NCI-H2196 (cell line): ENCODE measurements at regions not wholly inside any gene's neighbourhood (a gene's known extent, or its start where the extent isn't known, plus 50 kb on each side); places are given as distances from the start of the nearest gene placed in this dataset.

Source experiments
- DNase-seq: peaks from one replicate; lab custom pipeline; 2025; ENCODE audit not compliant: unreplicated experiment; lab: John Stamatoyannopoulos, UW

DNA sequence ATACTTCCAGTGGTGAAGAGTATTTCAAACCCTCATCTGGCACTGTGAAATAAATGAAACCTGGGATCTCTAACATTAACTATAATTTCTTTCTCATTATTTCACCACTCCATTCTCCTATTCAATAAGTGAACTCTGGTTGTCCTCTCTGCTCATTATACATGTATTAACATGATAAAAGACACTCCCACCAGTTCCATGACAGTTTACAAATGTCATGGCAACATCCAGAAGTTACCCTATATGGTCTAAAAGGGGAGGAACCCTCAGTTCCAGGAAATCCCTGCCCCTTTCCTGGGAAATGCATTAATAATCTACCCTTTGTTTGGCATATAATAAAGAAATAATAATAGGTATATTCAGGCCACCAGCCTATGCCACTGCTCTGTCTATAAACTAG lies 62.7 kb upstream of the BRINP3 start:
- DNase-seq: no peak

DNA sequence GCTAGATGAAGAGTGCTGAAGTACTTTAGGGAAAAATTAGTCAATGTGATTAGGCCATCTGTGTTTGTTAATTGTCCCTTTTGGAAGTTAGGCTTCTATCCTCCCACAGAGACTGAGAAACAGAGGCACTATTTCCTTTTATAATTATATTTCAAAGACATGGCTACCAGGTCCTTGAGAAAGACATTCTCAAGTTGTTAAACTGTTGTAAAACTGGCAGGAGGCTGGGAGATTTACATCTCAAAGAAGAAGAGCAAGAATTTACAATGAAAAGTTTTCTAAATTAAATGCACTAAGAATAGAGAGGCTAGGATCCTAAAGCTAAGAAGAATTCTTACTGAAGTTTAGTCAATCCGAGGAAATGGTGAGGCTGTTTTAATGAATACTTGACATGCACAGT lies 74.0 kb upstream of the BRINP3 start:
- DNase-seq: no peak

DNA sequence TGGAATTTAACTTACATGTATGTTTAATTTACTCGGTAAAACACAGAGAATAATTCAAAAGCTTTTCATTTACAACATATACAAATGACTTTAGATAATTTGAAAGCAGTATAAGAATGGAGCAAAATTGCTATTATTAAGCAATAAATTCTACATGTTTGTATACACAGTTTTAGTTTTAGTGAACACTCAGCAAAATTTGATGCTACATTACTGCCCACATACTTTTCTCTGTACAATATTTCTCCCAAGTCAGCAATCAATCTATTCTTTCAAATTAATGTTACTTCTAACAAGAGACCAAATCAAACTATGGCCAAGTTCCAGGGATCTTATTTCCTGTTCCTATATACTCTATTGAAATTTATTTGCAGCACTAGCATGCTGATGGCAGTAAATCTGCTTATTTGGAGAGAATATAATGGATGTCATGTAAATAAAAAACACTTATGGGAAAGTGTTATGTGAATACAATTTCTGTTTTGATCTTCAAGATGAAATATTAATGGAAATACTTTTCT lies 82.6 kb upstream of the BRINP3 start:
- DNase-seq: no peak

DNA sequence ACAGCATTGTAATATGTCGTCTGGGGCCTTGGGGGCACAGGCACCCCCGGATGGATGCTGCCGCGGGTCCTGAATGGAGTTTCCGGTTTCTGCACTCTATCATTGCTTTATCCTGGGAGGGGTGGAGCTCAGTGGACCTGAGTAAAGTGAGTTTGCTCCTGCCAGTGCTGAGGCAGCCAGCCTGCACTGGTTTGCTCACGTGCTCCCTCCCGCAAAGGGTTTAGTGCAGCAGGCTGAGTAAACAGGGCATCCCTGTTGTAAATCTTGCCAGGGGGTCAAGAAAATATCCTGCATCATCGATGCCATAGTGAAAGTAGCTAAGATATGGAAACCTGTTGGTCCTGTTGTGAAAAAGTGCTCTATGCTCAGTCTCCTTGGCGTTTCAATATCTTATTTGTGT lies 85.6 kb upstream of the BRINP3 start:
- DNase-seq: no peak

DNA sequence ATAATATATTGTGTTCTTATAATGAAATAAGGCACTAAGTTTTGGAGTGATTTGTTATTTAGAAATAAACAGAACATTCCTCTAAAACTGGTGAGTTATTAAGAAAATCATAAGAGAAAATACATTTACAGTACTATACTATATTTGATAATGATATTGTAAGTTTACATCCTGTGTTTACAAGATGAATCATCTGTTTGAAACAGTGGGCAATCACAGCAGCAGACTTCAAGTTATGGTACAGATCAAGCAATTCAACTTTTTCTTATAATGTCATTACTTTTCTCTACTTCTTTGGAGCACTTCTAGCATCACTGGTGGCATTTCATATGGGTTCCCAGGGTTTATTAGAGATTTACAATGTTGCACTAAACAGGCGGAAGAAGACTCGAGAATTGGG lies 86.5 kb upstream of the BRINP3 start:
- DNase-seq: no peak

DNA sequence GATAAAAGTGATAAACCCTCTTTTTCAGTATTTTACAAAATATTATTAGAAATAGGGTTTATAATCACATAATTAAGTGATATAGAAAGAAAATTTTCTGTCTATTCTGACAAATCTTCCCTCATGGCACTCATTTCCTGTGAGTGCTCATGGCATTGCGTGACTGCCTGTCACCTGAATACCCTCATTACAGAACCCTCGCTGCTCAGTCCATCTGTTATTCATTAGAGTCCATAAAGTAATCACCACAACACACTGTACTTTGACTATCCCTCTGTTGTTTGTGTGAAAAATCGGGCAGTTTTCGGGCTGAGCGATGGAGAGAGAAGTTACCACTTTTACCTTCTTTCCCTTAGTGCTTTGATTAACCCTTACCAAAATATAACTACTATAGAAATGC lies 100.4 kb upstream of the BRINP3 start:
- DNase-seq: no peak

DNA sequence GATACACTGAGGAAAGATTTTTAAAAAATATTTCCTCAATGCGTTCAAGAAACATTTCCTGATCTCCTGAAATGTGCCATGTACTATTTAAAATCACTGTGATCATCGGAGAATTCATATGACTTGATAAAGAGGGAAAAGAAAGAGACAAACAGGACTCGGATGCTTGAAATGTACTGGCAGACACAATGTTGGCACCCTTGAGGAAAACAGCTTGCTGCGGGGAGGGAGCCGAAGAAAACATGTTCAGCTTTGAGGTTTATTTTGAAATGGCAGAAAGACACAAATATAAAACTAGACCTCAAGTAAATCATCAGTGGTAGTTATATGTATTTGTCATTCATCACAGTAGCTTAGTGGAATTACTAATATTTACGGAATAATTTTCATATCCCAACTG lies 100.9 kb upstream of the BRINP3 start:
- no peak for DNase-seq

DNA sequence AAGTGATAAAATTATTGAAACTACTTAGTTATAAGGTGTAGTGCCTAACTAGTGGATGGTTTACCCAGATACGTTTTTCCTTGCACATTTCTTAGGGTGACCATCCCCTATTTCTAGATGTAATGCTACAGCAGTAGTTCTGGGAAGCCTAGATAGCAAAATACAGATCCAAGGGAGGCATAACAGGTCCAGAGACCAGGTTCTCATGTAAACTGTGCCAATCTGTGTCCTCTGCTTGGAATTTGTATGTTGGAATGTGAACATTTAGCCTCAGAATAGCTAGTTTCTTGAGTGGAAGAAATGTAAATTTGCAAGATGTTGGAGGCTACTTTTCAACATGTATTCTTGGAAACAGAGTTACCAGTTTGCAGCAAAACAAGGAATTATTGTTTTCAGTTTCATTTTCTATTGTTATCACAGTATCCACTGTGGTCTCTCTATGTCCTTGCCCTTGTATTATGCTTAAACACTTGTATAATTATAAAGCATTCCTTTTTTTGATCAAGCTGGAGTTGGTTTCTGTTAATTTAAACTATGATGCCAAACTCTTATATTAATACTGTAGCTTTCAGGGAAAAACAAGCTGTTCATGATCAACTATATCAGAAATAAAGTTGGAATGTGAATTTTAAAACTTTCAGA lies 102.0 kb upstream of the BRINP3 start:
- DNase-seq: no peak

DNA sequence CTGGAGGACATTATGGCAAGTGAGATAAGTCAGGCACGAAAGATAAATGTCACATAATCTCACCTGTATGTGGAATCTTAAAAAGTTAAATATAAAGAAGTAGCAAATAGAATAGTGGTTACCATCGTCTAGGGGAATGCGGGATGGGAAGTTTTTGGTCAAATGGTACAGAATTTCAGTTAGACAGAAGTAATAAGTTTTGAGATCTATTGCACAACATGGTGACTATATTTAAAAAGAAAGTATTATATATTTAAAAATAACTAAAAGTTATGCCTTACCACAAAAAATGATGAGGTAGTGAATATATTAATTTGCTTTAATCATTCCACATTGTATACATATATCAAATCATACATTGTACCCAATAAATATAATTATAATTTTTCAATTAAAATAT lies 106.2 kb upstream of the BRINP3 start:
- no peak for DNase-seq

DNA sequence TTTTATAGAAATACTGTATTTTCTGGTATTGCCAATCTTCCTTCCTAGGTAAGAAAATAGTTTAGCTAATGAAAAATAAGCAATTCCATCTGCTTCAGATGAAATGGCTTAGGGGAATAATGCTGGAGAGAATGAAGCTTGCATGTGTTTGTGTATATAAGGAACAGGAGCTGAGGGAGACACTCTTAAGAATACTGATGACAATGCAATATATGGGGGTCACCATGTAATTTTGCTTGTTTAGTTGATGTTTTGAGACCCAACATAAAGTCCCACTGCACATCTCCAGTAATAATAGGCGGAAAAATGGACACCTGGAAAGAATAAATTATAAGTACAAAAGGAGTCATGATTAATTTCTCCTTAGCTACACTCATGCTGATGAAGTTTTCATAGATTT lies 110.8 kb upstream of the BRINP3 start:
- no peak for DNase-seq

DNA sequence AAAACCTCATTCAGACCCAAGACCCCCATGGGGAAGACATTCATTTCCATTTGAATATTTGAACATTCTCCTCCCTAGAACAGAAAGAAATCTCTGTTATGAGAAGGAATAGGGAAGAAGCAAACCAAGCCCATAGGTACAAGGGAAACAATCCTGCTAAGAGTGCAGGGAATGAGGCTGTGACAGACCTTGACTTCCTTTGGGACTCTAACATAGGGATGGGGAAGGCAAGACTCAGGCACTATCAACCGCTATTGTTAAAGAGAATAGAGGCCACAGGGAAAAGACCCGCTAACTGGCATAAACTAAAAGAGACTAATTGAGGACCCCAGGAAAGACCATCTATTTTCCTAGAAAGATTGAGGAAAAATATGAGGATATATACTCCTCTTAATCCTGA lies 117.8 kb upstream of the BRINP3 start:
- DNase-seq: no peak

DNA sequence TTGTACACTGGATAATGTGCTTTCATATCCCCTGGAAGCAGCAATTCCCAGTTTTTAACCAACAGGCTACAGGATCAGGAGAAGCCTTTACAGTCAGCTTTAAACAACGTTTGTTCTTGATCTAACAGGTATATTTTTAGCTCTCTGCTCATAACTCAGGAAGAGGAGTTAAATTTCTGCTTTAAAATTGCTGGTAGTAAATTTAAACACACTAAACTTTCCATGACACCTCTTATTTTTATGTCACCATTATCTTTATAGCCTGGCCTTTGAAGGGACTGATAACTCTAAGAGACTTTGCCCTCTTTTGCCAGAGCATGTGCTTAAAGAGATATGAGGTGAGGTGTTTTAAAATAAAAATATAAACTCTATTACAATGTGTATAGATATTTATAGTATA lies 119.6 kb upstream of the BRINP3 start:
- no peak for DNase-seq

DNA sequence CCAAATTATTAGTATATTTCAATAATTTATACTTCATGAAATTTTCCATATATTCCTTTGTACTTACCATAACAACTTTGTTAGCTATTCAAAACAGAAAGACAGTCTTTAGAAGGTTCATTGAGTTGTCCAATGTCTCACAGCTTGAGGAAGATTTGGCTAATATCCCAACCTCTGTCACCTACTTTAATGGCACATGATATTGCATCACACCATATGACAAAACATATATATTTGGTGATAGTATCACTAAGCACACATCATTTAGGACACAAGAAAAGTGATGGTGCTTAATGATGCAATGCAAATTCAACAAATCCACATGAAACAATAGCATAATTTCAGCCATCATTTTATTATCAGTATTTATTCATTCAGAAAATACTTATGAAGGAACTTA lies 122.0 kb upstream of the BRINP3 start:
- no peak for DNase-seq

DNA sequence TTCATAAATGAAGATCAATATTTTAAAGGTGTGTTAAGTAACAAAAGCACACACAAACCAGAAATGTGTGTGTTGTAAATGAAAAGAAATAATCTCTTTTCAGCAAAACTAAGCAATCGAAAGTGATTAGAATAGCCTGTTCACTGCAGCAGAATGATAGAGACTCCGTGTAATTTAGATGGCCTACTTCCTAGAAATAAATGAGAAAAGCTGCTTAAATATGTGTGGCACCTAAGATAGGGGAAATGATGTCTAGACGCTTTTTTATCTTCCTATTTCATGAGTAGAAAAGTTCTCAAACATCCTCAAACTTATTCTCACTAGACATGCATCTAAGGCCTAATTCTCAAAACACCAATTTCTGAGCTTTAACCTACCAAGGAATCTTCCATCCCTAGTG lies 124.7 kb upstream of the BRINP3 start:
- no peak for DNase-seq

DNA sequence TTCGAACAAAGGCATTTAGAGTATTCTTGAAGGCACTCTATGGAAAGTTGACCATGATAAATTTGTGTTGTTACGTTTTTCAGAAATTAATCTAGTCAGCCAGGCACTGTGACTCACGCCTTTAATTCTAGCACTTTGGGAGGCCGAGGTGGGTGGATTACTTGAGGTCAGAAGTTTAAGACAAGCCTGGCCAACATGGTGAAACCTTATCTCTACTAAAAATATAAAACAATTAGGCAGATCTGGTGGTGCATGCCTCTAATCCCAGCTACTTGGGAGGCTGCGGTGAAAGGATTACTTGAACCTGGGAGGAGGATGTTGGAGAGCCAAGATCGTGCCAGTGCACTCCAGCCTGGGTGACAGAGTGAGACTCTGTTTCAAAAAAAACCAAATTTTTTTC lies 130.6 kb upstream of the BRINP3 start:
- no peak for DNase-seq

DNA sequence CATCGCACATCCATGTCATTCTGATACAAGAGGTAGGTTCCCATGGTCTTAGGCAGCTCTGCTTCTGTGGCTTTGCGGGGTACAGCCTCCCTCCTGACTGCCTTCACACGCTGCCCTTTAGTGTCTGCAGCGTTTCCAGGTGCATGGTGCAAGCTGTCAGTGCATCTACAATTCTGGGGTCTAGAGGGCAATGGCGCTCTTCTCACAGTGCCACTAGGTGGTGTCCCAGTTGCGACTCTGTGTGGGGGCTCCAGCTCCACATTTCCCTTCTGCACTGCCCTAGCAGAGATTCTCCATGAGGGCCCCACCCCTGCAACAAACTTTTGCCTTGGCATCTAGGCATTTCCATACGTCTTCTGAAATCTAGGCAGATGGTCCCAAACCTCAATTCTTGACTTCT lies 138.2 kb upstream of the BRINP3 start:
- no peak for DNase-seq

DNA sequence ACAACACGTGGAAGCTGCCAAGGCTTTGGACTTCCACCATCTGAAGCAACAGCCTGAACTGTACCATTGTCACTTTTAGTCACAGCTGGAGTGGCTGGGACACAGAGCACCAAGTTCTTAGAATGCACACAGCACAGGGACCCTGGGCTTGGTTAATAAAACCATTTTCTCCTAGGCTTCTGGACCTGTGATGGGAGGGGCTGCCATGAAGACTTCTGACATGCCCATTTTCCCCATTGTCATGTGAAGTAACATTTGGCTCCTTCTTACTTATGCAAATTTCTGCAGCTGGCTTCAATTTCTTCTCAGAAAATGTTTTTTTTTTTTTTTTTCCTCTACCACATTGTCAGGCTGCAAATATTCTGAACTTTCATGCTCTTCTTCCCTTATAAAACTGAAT lies 138.6 kb upstream of the BRINP3 start:
- no peak for DNase-seq

DNA sequence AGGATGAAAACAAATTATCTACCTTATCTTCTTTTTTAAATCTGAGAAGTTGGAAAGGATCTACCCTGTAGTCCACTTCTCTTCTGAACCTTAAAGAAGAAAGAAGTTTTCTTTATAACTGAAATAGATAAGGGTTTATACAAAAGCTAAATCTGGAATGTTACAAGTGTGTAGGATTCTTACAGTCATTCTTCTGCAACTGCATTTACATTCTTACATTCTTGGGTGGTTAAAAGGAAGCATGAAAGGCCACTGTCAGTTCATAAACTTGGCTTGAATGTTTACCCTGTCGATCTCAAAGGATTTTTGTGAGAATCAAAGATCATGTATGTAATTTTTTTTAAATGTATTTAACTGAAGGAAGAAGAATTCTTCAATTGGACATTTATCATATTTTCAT lies 142.1 kb upstream of the BRINP3 start:
- DNase-seq: no peak

DNA sequence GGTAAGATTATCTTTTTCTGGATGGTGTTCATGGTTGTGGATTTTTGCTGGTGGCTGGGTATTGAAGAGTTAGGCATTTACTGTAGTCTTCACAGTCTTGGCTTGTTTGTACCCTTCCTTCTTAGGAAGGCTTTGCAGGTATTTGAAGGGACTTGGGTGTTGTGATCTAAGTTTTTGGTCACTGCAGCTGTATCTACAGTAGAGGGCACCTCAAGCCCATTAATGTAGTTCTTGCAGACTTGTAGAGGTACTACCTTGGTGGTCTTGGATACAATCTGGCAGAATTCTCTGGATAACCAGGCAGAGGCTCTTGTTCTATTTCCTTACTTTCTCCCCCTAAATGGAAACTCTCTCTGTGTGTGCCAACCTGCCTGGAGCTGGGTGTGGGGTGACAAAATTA lies 155.8 kb upstream of the BRINP3 start:
- no peak for DNase-seq

DNA sequence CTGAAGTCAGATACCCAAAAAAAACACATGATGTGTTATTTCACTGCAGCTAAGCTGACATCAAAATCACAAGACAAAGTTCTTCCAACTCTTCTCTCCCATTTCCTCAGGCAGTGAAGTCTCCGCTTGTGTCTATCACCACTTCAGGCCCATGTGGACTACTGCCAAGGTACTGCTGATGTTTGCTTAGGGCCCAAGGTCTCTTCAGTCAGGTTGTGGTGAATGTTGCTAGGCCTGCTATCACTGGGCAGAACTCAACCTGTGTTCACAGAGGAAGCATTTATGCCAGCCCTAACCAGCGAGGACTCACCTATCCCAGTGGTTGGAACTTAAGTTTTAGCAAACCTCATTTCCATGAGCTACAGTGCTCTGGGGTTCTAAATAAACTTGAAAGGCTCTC lies 156.5 kb upstream of the BRINP3 start:
- no peak for DNase-seq

DNA sequence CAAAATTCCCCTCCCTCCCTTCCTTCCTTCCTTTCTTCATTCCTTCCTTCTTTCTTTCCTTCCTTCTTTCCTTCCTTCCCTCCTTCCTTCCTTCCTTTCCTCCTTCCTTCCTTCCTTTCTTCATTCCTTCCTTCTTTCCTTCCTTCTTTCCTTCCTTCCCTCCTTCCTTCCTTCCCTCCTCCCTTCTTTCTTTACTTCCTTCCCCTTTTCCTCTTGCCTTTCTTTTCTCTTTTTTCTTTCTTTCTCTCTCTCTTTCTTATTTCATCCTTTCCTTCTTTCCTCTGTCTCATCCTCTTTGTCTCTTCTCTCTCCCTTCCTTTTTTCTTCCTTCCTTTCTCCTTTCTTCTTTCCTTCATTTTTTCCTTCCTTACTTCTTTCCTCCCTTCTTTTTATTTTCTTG lies 171.9 kb upstream of the BRINP3 start:
- DNase-seq: no peak

DNA sequence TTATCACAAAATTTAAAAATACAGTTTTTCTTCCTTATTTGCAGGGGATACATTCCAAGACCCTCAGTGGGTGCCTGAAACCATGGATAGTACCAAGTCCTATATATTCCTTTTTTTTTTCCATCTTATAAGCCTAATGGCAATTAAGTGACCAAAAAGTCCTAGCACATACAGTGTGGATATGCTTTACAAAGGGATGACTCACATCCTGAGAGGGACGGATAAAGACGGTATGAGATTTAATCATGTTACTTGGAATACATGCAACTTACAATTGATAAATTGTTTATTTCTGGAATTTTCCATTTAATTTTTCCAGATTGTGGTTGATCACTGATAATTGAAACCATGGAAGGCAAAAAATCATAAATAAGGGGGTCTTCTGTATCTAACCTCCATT lies 181.2 kb upstream of the BRINP3 start:
- no peak for DNase-seq

DNA sequence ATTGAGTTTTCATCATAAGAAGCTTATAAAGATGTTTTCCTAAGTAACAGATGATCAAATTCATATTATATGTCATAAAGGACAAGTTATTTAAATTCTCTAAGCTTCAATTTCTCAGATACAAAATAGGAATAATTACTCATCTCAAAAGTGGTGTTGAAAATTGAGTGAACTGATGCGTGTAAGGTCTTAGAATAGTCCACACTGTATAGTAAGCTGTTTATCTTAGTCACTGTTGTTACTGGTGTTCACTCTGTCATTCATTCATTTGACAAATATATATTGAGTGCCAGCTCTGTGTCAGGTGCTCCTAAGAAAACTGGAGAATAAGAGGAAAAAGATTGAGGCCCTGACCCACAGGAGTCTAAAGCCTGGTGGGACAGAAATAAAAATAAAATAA lies 186.3 kb upstream of the BRINP3 start:
- DNase-seq: no peak

DNA sequence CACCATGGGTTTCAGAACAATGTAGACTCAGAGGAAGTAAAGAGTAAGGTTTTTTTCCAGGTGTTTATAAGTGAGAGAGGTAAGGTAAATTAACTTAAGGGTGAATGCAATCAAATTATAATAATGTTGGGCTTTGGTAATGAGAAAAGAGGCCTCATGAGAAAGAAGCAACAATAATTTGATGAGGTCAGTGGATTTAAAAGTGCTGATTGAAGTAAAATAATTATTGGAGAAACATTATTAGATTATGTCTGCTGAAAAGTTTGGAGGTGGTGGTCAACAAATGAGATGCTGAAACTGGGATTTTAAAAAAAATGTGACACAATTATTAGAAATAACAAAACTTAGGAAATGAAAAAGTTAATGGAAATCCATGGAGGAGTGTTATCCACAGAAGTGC lies 187.4 kb upstream of the BRINP3 start:
- no peak for DNase-seq
